Endometrial microvascular endothelial cells (primary cell): ENCODE measurements at regions not wholly inside any gene's neighbourhood (a gene's known extent, or its start where the extent isn't known, plus 50 kb on each side); places are given as distances from the start of the nearest gene placed in this dataset.

Experiments
- in situ Hi-C: cut with HindIII; loops from 2 replicates; pipeline ENCODE4 v1.10.0; 2017; ENCODE audit warnings: low sequenced_read_pairs, low pct_unique_long_range_greater_than_20kb; ENCODE audit errors: inconsistent ontology term

GRCh38 chr5:124692950-124693349 lies 53.5 kb downstream of the ZNF608 start:
- in situ Hi-C loops: no loop called here

DNA sequence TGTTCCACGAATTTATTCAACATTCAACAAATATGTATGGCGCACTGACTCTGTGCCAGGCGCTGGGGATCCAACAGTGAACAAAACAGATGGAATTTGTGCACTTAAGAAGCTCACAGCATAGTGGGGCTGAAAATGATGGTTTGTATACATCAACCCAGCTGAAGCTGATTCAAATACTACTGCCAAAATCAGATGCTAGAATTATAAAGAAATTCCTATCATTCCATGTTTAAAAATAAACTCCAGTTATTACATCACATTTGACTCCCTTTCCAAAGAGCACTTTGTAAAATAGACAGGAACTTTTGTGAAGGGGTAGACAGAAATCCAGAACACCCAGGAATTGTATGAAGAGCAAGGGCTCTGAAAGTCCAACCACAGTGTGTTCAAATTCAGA lies 54.1 kb downstream of the ZNF608 start:
- in situ Hi-C loops: no loop called here

DNA sequence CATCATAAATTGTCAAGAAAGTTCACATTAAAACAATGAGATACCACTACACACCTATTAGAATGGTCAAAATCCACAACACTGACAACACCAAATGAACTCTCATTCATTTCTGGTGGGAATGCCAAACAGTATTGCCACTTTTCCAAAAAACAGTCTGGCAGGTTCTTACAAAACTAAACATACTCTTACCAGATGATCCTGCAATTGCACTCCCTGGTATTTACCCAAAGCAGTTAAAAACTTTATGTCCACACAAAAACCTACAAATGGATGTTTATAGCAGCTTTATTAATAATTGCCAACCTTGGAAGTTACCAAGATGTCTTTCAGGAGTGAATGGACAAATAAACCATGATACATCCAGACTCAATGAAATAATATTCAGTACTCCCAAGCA lies 56.8 kb downstream of the ZNF608 start:
- in situ Hi-C loops: no loop called here

DNA sequence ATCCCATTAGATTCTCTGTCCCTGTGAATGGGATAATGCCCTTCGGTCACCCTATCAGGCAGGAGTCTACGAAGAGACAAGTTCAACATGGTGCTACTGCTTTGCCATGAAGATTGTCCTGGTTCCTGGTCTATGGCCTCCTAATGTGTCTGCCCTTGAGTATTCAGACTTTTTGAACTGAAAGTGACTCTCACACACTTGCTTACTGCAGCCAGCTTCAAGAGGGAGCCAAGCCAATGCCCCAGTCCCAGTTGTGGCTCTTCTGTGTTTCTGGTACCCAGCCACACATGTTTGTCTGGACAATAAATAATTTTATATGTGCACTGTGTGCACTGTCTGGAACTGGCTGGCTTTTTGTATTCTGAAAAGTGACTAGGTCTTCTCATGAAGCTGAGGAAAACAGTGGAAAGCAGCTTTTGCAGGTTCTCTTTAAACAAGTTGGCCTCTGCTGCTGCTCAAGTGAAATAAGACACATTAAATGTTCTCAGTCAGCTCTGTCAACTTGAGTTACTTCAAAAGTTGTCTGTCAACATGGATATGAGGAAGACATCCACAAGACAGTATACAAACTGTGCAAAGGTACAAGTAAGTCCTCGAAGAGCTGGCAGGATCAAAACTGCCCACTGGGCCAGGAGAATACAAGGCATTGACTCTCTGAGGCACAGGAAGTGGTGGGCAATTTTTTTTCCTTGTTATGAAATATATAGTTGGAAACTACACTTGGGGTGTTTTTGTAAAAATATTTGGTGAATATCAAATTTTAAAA lies 60.0 kb downstream of the ZNF608 start:
- in situ Hi-C loops: no loop called here

GRCh38 chr5:124685404-124685930 lies 61.0 kb downstream of the ZNF608 start:
- in situ Hi-C loops: no loop called here

- in situ Hi-C loops: no loop called here
Observed at GRCh38 chr5:124683917-124684555, 62.4 kb downstream of the ZNF608 start.

DNA sequence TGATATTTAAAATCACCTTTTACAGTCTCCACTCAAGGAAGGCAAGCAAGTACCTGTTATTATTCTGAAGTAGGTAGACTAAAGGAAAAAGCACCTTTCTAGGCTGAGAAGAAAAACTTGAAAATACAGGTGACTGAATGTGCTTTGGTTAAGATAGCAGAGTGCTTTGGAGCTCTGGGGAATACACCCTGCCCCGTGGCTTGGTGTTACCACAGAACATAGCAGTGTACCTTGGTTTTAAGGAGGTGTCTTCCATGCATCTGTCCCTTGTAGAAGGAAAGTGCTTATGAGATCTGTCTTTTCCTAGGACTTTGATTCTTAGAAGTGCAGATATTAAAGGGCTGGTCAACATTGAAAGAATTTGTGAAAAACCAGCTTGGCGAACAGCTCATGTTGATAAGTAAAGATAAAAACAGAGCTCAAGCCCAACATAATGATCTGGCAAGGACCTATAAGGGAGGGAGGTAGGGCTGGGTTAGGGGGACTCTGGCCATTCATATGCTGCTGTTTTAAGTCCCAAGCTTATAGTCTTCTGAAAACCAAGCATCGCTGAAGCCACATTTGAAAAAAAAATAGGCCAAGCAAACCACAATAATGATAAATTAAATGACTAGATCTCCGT lies 66.8 kb downstream of the ZNF608 start:
- in situ Hi-C loops: no loop called here

DNA sequence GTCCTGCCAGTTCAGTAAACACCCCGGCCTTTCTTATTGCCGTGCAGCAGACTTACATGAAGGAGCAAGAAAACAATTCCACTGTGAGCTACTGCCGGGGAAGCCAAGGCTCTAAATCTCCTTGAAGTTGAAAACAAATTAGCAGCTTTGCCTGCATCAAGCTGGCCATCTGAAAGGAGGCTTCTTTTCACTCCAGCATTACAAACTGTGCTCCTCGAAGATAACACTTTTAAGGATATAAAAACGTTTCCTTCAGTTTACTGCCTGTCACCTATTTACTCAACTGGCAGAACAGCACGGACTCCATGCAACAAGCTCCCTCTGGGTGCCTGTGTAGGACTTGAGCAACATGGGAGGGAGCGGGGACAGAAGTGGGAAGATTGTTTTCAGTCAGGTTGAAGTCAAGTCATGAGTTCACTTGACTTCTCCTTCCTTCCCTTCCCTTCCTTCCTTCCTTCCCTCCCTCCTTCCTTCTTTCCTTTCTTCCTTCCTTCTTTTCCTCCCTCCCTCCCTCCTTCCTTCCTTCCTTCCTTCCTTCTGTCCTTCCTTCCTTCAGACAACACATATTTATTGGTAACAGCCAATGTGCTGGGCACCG lies 67.4 kb downstream of the ZNF608 start:
- in situ Hi-C loops: no loop called here

- in situ Hi-C loops: no loop called here
Observed at GRCh38 chr5:124678468-124678867, 68.0 kb downstream of the ZNF608 start.

GRCh38 chr5:124677374-124678351 lies 68.8 kb downstream of the ZNF608 start:
- in situ Hi-C loops: no loop called here

- in situ Hi-C loops: no loop called here
Observed at GRCh38 chr5:124675931-124676846, 70.2 kb downstream of the ZNF608 start.

DNA sequence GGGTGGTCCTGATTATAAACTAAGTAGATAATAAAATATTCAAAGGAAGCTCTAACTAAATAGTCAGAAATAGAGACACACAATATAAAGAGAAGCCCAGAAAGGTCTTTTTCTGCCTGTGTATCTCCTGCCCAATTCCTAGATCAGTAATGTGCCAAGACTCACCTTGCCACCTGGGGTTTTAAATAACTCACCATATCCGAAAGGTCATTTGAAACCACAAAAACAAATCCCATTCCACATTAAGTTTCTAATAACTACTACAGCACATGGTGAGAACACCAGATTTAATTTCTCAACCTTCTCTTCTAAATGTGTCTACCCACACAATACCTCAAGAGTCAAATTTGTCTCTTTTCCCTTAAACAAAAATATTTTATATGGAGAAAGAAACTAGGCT lies 75.2 kb downstream of the ZNF608 start:
- in situ Hi-C loops: no loop called here

- in situ Hi-C loops: no loop called here
Observed at GRCh38 chr5:124670722-124671184, 75.7 kb downstream of the ZNF608 start.

- in situ Hi-C loops: no loop called here
Observed at GRCh38 chr5:124669956-124670721, 76.3 kb downstream of the ZNF608 start.

- in situ Hi-C loops: no loop called here
Observed at GRCh38 chr5:124669300-124669648, 77.2 kb downstream of the ZNF608 start.

DNA sequence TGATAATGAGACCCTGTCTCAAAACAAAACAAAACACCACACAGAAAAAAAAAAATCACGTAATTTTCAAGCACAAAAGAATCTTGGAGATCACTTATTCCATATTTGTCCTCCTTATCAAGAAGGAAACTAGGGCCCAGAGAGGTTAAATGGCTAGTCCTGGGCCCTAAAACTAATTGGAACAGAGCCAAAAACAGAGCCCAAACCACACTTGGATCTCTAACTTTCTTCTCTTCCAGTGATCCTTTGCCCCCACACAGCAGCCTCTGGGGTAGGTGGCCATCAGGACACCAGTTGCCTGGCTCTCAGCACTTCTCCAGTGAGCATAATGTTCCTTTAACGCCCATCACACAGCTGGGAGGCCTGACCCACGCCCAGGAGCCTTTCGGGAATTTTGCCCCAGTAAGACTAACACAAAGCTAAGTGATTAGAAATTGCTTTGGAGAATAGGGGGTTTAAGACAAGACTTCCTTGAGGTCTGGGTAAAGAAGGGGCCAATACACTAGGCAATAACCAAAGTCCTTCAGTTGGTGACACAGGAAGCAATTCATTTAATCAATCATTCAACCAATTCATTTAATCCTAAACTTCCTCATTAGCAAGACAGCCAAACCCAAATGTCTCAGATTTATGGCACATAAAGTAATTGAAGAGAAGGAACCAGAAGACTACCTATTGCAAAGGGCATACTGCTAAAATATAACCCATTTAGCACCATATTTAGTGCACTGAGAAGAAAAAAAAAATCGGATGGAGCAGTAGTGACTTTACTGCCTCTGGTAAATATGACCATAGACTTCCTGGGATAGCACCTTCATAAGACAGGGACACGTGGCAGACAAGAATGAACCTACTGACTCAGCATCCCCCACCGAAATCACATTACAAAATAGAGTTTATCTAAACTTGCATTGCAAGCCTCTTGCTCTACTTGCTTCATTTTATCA lies 77.8 kb downstream of the ZNF608 start:
- in situ Hi-C loops: no loop called here
